NCI-H2171 (cell line): ENCODE measurements at regions not wholly inside any gene's neighbourhood (a gene's known extent, or its start where the extent isn't known, plus 50 kb on each side); places are given as distances from the start of the nearest gene placed in this dataset.

Experiments used
- DNase-seq: peaks from one replicate; lab custom pipeline; 2025; lab: John Stamatoyannopoulos, UW

GRCh38 chr4:45079616-45080015 is 353.3 kb upstream of the GNPDA2 start:
- DNase-seq: no peak

DNA sequence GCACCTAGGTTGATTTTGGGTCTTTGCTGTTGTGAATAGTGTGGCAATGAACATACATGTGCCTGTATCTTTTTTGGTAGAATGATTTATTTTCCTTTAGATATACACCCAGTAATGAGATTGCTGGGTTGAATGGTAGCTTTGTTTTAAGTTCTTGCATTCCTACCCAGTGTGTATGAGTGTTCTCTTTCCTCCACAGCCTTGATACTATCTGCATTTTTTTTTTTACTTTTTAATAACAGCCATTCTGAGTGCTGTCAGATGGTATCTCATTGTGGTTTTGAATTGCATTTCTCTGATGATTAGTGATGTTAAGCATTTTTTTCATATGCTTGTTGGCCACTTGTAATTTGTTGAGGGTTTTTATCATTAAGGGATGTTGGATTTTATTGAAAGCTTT is 351.8 kb upstream of the GNPDA2 start:
- DNase-seq: no peak

GRCh38 chr4:45072981-45073380 is 346.6 kb upstream of the GNPDA2 start:
- no peak for DNase-seq

DNA sequence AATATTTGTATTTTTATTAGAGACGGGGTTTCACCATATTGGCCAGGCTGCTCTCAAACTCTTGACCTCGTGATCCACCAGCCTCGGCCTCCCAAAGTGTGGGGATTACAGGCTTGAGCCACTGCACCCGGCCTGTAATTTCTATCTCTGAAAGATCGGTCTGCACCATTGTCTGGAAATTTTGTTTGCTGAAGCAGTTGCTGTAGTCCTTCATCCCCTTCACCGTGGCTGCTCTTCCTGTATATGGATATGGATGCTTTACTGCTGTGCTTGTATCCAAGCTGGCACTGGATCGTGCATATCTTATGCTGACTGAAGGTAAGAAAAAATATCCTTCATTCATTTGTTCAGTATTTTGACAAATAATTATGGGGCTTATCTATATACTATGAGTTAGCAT is 338.4 kb upstream of the GNPDA2 start:
- DNase-seq: no peak

GRCh38 chr4:45063696-45064095 is 337.3 kb upstream of the GNPDA2 start:
- no peak for DNase-seq

GRCh38 chr4:45062935-45063545 is 336.7 kb upstream of the GNPDA2 start:
- peak; percentile 43 for DNase-seq

DNA sequence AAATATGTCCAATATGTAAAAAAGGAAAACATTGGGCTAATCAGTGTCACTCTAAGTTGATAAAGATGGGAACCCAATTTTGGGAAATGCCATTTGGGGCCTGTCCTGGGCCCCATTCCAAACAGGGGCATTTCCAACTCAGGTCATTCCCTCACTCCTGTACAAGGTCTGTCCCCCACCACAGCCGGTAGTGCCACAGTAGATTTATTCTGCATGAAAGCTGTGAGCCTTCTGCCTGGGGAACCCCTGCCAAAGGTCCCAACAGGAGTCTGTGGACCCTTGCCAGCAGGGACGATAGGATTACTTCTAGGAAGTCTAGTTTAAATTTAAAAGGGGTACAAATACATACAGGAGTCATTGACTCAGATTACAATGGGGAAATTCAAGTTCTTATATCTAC is 317.6 kb upstream of the GNPDA2 start:
- no peak for DNase-seq

GRCh38 chr4:45036677-45037076 is 310.3 kb upstream of the GNPDA2 start:
- DNase-seq: no peak

- DNase-seq: no peak
Measured at GRCh38 chr4:45033676-45034419, 307.5 kb upstream of the GNPDA2 start.

- DNase-seq: no peak
Measured at GRCh38 chr4:45030059-45030458, 303.7 kb upstream of the GNPDA2 start.

- no peak for DNase-seq
Measured at GRCh38 chr4:45007508-45007907, 281.2 kb upstream of the GNPDA2 start.

- DNase-seq: no peak
Measured at GRCh38 chr4:45006078-45006477, 279.7 kb upstream of the GNPDA2 start.

- DNase-seq: no peak
Measured at GRCh38 chr4:45004847-45005565, 278.6 kb upstream of the GNPDA2 start.

DNA sequence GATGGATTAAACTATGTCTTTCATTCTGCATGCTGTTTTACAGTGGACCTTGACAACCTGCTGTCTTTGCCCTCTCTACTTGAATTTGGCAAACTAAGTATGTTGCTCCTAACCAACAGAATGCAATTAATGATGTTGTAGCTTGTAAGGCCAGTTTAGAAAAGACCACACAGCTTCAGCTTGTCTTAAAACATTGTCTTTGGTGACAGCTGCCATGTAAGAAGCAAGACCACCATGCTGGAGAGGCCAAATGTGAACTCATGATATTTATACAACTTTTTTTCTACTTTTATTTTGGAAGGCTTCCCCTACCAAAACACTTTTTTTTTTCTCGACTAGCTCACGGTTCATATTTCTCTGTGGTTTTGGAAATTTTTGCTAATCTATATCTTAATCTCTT is 278.0 kb upstream of the GNPDA2 start:
- DNase-seq: no peak

GRCh38 chr4:44996276-44996845 is 270.0 kb upstream of the GNPDA2 start:
- no peak for DNase-seq

GRCh38 chr4:44988011-44988410 is 261.7 kb upstream of the GNPDA2 start:
- peak; percentile 5 for DNase-seq

DNA sequence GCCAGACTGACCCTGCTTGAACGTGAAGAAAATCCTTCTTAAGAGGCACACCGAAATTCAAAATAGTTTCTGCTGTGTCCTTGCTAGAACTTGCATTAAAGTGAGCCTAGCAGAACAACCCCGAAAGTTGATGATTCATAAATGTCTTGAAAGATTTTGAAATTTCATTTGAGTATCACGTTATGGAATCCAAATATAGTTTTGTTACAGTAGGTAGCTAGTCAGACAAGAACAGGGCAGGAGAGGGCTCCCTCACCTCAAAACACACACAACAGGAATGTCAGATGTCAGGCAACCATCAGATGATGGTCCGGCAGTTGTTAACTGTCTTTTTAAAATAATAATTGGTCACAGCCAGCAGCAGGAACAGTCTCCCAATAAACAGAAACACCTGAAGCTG is 259.6 kb upstream of the GNPDA2 start:
- DNase-seq: no peak

GRCh38 chr4:44985152-44985551 is 258.8 kb upstream of the GNPDA2 start:
- no peak for DNase-seq

DNA sequence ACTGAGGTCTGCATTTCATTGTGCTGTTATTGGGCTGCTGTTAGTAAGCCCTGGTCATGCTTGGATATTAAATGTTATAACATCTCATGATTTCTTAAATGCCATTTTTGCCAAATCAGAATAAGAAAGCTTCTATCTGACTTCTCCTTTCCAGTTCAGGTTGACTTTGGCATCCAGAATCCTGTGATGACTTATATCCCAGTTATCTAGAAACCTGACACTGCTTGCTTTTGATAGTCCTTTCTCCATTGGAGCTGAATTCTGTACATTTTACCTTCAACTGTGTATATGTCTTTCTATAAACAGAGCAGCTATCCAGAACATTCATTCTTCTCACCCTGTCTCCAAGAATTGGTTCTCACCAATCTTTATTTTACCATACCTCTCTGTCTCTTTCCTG is 257.7 kb upstream of the GNPDA2 start:
- no peak for DNase-seq

DNA sequence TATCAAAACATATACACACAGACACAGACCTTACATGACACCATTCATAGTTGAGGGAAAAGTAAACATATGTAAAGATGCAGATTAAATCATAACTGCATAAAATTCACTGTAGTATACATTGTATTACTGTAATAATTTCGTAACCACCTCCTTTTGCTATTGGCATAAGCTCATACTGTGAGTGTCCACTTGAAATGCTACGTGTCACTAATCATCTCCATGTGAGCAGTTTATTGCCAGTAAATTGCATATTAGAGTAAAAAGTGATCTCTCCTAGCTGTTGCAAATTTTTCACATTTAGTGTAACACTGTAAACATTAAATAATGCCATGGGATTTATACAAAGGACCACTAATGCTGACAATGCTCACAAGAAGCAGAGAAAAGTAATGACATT is 256.7 kb upstream of the GNPDA2 start:
- DNase-seq: no peak

- no peak for DNase-seq
Measured at GRCh38 chr4:44978020-44978419, 251.7 kb upstream of the GNPDA2 start.

DNA sequence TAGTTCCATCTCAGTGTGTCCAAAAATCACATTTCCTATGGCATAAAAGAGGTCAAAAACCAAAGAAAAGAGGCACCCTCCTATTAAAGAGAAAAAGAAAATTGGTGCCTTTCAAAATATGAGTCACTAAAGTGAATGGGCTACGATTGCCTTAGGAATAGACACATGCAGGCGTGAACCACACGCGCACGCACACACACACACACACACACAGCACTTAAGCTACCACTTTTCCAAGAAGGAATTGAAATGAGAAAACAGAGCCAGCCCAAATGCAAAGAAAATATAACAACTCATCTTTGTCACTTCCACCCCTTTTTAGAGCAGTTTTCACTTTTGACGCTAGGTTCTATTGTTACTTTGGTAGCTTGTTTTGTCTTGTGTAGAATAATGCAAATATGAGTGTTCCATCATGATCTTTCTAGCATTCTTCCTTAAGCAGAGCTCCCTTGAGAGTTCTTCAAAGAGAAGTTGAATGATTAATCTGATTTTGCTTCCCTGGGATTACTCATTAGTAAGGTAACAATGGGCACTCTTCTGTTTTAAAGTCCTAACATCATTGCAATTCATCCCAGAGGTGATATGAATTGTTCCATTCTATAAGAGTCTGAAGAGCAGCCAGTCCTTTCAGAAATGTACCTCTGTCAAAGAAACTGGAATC is 239.2 kb upstream of the GNPDA2 start:
- DNase-seq: no peak
